ENCODE measurements at regions not wholly inside any gene's neighbourhood (a gene's known extent, or its start where the extent isn't known, plus 50 kb on each side); places are given as distances from the start of the nearest gene placed in this dataset.

DNA sequence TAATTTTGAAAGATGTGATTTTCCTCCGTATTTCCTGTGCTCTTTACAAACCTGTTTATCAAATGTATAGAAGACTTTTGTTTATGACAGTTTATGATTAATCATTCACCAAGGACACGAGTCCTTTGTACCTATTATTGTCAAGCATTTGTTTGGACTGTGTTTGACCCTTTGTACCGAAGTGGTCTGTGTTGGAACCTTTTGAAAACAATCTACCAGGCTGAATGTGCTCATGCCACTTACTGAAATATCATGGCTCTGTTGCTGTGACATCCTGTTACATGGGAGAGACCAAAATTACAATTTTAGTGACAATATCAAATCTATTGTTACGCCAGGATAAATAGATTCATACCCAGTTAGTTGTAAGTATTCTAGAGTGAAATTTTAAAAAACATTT, 193.6 kb downstream of the IRS2 start:
- no TSS peak for BruUV-seq (replicated peaks)
- Histone ChIP-seq H3K27me3 (ENCODE audit: insufficient read depth, low read length) (no peaks in the 10 kb centered on the region), H3K4me2 (ENCODE audit: low read length) (no peak overlapping the region), H3K36me3 (ENCODE audit: control insufficient read depth in 1 of 2, insufficient read depth in 2 of 2, low read length in 2 of 2) (no peaks in the 10 kb centered on the region), H3K9me2 (ENCODE audit: insufficient read depth) (0 out of 2 replicates have a peak, but pooled peaks cover 4% of the 10 kb centered on the region), H3K79me2 (ENCODE audit: insufficient read depth, low read length) (no peaks in the 10 kb centered on the region), H3K4me3 (replicated peaks in 1 of 2; ENCODE audit: low read depth in 1 of 2, low read length in 2 of 2) (no peak overlapping the region), H3K27ac (ENCODE audit: low read depth, low read length) (no peak overlapping the region), H3K9ac (ENCODE audit: low read length) (no peak overlapping the region), H4K20me1 (ENCODE audit: insufficient read depth) (no peaks in the 10 kb centered on the region), H3K9me3 (ENCODE audit: control insufficient read depth in 1 of 2, insufficient read depth in 1 of 2, low read depth in 1 of 2, low read length in 2 of 2) (no peaks in the 10 kb centered on the region), H2AFZ (ENCODE audit: low read depth, low read length, poor library complexity, severe bottlenecking) (no peak overlapping the region), H3K4me1 (ENCODE audit: control insufficient read depth in 1 of 2, insufficient read depth in 2 of 2, low read length in 2 of 2) (no peaks in the 10 kb centered on the region)
- DNase-seq (ENCODE audit: low read depth, low spot score) = no peak
- POLR2A ChIA-PET = no interaction called here
- RAD21 ChIA-PET (ENCODE audit: low non-redundant PET in 1 of 2, low total read pairs in 2 of 2, uncharacterized antibody in 2 of 2, unreplicated experiment in 2 of 2) = no interaction called here
- ATAC-seq = no peak
- CTCF ChIA-PET = no interaction called here
- no peak for TF ChIP-seq TCF7L2 (IDR thresholded peaks at IDR 0.05; ENCODE audit: borderline replicate concordance, extremely low read depth, insufficient read depth, insufficient read length)
- no peak for TF ChIP-seq CBX3 (IDR thresholded peaks at IDR 0.05; ENCODE audit: low read depth)
- no peak for TF ChIP-seq EZH2phosphoT487 (IDR thresholded peaks at IDR 0.05; ENCODE audit: borderline replicate concordance)
- no peak for TF ChIP-seq YY1 (IDR thresholded peaks at IDR 0.05; ENCODE audit: extremely low read depth, insufficient replicate concordance, low read depth, low read length)
- no peak for TF ChIP-seq RAD21 (IDR thresholded peaks at IDR 0.05; ENCODE audit: low read depth)
- TF ChIP-seq, protein P1, sequence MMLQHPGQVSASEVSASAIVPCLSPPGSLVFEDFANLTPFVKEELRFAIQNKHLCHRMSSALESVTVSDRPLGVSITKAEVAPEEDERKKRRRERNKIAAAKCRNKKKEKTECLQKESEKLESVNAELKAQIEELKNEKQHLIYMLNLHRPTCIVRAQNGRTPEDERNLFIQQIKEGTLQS (IDR thresholded peaks at IDR 0.05) = no peak
- TF ChIP-seq, protein P2, sequence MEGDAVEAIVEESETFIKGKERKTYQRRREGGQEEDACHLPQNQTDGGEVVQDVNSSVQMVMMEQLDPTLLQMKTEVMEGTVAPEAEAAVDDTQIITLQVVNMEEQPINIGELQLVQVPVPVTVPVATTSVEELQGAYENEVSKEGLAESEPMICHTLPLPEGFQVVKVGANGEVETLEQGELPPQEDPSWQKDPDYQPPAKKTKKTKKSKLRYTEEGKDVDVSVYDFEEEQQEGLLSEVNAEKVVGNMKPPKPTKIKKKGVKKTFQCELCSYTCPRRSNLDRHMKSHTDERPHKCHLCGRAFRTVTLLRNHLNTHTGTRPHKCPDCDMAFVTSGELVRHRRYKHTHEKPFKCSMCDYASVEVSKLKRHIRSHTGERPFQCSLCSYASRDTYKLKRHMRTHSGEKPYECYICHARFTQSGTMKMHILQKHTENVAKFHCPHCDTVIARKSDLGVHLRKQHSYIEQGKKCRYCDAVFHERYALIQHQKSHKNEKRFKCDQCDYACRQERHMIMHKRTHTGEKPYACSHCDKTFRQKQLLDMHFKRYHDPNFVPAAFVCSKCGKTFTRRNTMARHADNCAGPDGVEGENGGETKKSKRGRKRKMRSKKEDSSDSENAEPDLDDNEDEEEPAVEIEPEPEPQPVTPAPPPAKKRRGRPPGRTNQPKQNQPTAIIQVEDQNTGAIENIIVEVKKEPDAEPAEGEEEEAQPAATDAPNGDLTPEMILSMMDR (IDR thresholded peaks at IDR 0.05 in 2 of 3, conservative IDR thresholded peaks at IDR 0.05 in 1 of 3; ENCODE audit: borderline replicate concordance in 1 of 3, insufficient read depth in 1 of 3, low read depth in 2 of 3, low read length in 2 of 3) = no peak
- TF ChIP-seq JUND (IDR thresholded peaks at IDR 0.05) = no peak
- no peak for TF ChIP-seq ELF1 (IDR thresholded peaks at IDR 0.05; ENCODE audit: borderline replicate concordance, low read depth)
- TF ChIP-seq, protein P3, sequence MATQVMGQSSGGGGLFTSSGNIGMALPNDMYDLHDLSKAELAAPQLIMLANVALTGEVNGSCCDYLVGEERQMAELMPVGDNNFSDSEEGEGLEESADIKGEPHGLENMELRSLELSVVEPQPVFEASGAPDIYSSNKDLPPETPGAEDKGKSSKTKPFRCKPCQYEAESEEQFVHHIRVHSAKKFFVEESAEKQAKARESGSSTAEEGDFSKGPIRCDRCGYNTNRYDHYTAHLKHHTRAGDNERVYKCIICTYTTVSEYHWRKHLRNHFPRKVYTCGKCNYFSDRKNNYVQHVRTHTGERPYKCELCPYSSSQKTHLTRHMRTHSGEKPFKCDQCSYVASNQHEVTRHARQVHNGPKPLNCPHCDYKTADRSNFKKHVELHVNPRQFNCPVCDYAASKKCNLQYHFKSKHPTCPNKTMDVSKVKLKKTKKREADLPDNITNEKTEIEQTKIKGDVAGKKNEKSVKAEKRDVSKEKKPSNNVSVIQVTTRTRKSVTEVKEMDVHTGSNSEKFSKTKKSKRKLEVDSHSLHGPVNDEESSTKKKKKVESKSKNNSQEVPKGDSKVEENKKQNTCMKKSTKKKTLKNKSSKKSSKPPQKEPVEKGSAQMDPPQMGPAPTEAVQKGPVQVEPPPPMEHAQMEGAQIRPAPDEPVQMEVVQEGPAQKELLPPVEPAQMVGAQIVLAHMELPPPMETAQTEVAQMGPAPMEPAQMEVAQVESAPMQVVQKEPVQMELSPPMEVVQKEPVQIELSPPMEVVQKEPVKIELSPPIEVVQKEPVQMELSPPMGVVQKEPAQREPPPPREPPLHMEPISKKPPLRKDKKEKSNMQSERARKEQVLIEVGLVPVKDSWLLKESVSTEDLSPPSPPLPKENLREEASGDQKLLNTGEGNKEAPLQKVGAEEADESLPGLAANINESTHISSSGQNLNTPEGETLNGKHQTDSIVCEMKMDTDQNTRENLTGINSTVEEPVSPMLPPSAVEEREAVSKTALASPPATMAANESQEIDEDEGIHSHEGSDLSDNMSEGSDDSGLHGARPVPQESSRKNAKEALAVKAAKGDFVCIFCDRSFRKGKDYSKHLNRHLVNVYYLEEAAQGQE (IDR thresholded peaks at IDR 0.05; ENCODE audit: low read depth) = no peak
- TF ChIP-seq EZH2 (IDR thresholded peaks at IDR 0.05) = no peak
- TF ChIP-seq, protein P4, sequence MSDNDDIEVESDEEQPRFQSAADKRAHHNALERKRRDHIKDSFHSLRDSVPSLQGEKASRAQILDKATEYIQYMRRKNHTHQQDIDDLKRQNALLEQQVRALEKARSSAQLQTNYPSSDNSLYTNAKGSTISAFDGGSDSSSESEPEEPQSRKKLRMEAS (IDR thresholded peaks at IDR 0.05) = no peak
- TF ChIP-seq POLR2A (IDR thresholded peaks at IDR 0.05; ENCODE audit: borderline replicate concordance, extremely low read depth, insufficient read depth, insufficient read length) = no peak
- TF ChIP-seq, protein P5, sequence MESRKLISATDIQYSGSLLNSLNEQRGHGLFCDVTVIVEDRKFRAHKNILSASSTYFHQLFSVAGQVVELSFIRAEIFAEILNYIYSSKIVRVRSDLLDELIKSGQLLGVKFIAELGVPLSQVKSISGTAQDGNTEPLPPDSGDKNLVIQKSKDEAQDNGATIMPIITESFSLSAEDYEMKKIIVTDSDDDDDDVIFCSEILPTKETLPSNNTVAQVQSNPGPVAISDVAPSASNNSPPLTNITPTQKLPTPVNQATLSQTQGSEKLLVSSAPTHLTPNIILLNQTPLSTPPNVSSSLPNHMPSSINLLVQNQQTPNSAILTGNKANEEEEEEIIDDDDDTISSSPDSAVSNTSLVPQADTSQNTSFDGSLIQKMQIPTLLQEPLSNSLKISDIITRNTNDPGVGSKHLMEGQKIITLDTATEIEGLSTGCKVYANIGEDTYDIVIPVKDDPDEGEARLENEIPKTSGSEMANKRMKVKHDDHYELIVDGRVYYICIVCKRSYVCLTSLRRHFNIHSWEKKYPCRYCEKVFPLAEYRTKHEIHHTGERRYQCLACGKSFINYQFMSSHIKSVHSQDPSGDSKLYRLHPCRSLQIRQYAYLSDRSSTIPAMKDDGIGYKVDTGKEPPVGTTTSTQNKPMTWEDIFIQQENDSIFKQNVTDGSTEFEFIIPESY (IDR thresholded peaks at IDR 0.05; ENCODE audit: extremely low read depth, insufficient replicate concordance, low read length) = no peak
- intact Hi-C loops (cut with micrococcal nuclease) = no loop called here

All from HCT116 (cell line).